HG03196 (cell line): ENCODE measurements at regions not wholly inside any gene's neighbourhood (a gene's known extent, or its start where the extent isn't known, plus 50 kb on each side); places are given as distances from the start of the nearest gene placed in this dataset.

Experiments
- ATAC-seq: cut with Tn5 transposase; IDR thresholded peaks from one replicate; pipeline ENCODE4 v1.9.1; 2021; ENCODE audit not compliant: unreplicated experiment

- ATAC-seq, result no peak
Measured at GRCh38 chr4:127080141-127080540, 552.6 kb upstream of the INTU start.

GRCh38 chr4:127081041-127081440, 551.7 kb upstream of the INTU start:
- no peak for ATAC-seq

GRCh38 chr4:127082986-127083385, 549.8 kb upstream of the INTU start:
- no peak for ATAC-seq

DNA sequence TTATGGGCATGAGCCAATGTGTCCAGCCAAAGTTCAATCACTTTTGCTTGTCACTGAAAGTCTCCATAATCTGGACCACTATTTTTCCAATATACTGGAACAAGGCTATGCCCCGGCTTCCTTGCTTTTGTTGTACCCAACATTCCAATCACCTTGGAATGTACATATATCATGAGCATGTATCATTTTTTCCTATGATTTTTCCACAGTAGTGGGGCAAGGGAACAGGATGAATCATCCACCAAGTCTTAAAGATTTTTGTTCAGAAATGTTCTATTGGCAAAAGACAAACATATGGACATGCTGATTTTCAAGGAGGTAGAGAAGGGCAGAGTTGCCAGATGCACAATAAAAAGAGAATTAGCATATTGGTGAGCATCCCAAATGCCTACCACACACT, 548.1 kb upstream of the INTU start:
- ATAC-seq, result no peak

GRCh38 chr4:127097061-127097460, 535.7 kb upstream of the INTU start:
- no peak for ATAC-seq

- ATAC-seq, result no peak
Measured at GRCh38 chr4:127102361-127102760, 530.4 kb upstream of the INTU start.

- ATAC-seq, result no peak
Measured at GRCh38 chr4:127103681-127104115, 529.1 kb upstream of the INTU start.

DNA sequence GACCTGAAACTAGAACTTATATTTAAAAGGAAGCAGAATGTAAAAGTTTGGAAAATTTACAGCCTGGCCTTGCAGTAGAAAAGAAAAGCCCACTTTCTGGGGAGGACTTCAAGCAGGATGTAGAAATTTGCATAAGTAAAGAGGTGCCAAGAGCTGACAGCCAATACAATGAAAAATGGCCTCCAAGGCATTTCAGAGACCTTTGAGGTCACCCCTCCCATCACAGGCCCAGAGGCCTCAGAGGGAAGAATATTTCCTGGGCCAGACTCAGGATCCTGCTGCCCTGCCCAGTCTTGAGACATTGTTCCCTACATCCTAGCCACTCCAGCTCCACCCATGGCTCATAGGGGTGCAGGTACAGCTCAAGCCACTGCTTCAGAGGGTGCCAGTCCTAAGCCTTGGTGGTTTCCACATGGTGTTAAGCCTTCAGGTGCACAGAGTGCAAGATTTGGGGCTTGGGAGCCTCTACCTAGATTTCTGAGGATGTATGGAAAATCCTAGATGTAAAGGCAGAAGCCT, 518.9 kb upstream of the INTU start:
- no peak for ATAC-seq

DNA sequence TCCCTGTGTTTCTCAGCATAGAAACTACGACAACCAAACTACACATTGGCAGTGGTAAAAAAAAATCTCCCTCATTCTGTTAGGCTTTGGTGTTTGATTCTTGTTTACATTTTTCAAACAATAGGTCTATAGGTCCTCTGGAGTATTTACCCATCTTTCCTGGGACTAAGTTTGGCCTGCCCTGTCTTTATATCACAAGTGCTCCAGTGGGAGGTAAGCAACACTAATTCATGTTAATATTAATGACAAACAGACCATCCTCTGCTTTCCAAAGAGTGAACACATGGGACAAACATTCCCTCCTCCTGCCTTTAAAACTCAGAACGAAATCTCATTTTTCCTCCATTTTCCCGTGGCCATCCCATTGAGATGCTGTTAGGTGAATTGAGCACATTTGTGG, 514.1 kb upstream of the INTU start:
- ATAC-seq, result no peak

- no peak for ATAC-seq
Measured at GRCh38 chr4:127120441-127121090, 512.2 kb upstream of the INTU start.

DNA sequence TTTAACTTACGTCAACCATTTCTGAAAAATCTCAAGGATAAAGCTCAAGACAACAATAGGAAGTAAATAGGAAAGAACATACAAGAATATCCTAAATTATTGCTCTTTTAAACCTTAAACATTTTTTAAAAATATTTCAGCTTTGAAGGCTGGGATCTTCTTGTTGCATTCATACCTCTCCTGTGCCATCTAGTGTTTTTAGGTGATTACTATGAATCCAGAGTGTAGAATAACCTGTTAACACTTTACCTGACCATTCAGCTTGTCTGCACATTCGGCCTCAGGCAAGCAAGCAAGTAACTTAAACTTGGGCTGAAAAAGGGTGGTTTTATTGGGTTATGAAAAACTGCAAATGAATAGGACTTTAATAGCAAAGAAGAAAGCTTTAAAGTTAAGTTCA, 507.8 kb upstream of the INTU start:
- no peak for ATAC-seq

- no peak for ATAC-seq
Measured at GRCh38 chr4:127126718-127127117, 506.0 kb upstream of the INTU start.

DNA sequence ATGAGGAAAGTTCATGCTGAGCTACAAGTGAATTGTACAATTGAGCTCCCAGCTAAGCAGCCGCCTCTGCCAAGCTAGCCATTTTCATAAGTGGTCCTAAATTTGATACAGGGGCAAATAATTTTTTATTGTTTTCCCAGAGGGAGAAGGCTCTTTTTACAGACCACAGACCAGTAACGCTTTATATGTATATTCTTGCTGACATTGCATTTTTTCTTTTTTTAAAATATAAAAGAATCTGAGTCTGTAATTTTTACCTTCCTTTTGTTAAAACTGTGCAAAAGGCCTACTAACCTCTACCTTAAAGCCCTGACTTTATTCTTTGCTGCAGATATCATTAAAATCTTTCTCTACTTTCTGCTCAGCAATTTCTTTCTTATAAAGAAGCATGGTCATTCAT, 501.2 kb upstream of the INTU start:
- ATAC-seq, result no peak

DNA sequence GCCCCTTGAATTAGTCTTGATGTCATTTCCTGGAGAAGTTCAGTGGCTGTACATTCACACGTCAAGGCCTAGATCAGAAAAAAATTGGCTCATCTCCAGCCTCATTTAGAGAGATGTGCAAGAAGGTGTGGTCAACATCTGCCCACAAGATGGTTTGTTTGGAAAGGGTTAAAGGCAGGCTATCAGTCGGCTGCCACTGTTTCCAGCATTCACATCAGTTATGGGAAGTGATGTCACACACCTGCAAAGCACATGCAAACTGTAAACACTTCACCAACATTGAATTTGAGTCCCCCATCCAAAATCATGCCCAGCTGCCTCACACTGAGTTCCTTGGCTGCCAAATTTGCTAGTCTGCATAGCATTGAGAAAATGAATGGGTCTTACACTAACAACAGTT, 498.3 kb upstream of the INTU start:
- ATAC-seq, result no peak

DNA sequence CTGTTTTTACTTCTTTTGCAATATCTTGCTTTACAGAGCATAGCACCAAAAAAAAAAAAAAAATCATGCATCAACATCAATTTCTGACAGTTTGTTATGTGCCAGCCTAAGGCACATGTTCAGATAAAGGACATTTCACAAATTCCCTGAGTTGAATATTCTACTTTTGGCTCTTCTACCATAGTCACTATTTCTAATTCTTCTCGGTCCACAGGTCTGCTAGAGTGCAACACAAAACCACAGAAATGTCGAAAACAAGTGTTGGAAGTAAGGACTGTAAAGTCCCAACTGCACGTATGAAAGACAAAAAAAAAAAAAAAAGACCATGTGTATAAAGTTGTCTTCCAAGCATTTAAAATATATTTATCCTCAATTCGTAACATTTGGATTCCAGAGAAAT, 494.2 kb upstream of the INTU start:
- no peak for ATAC-seq

- ATAC-seq, result no peak
Measured at GRCh38 chr4:127139788-127140286, 492.9 kb upstream of the INTU start.

- no peak for ATAC-seq
Measured at GRCh38 chr4:127140306-127140705, 492.5 kb upstream of the INTU start.

- no peak for ATAC-seq
Measured at GRCh38 chr4:127141856-127142255, 490.9 kb upstream of the INTU start.

DNA sequence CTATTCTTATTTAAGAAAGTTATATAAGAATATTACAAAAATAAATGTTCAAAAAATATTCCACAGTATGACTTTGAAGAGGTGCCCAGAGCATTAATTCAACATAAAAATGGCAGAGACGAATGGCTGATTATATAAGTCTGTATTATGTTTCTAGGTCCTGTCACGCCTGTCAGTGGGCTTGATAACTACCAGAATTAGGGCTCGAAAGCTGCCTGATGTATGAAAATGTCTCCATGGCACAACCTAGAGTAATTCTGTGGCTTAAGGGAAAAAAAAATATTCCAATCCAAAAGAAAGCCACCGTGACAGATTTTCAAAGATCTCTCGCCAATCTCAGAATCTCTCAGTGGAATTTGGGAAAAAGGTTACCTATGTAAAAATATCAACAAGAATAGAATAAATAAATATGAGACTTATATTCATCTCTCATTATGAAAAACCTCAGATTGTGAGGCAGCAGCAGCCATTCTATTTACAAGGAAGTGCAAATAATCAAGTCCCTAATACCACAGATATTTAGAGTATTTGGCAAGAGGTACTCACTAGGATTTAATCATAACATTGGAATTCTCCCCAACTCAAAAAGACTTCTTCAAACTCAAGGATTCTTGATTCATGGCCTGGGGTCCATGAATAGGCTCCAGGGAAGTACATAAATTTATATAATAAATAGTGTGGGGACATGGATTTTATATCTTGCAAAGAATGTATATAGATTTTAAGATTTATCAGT, 489.1 kb upstream of the INTU start:
- ATAC-seq, result no peak

DNA sequence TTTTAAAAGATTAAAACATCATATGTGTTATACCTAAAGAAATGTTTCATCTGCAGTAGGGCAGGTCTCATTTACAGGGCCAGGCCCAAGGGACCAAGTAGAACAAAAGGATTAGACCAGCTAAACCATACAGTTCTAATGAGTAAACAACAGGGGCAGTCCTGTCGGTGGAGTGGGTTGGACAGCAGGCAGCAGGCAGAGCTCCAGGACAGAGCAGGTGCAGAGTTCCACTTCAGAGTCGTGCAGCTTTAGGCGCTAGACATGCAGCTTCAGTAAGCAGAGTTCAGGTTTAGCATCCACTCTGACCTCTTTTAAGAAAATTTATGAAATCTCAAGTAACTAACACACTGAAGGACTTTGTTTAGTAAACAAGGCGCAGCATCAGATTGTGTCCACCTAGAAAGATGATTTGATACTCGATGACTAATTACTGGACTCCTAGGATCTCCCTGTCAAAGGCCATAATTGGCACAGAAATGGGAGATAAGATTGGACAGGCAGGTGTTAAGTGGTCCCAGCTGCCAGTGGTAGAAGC, 487.7 kb upstream of the INTU start:
- no peak for ATAC-seq

GRCh38 chr4:127148165-127148564, 484.6 kb upstream of the INTU start:
- ATAC-seq, result no peak

- no peak for ATAC-seq
Measured at GRCh38 chr4:127149086-127149485, 483.7 kb upstream of the INTU start.
